Tibial artery (tissue), 4 donors: ENCODE measurements at regions not wholly inside any gene's neighbourhood (a gene's known extent, or its start where the extent isn't known, plus 50 kb on each side); places are given as distances from the start of the nearest gene placed in this dataset.

Experiments used
- DNase-seq, 2 donors: peaks; one replicate each; pipeline ENCODE4 v3.0.0-alpha.2; 2019
- H3K27ac ChIP-seq, 2 donors: fragments of 200-600 bp; sonication (generic) in 1 of 2; 1 replicate in 1 of 2; 2 replicates in 1 of 2; pipeline ENCODE4 v1.5.1; 2018 to 2019; ENCODE audit warnings: mild to moderate bottlenecking in 1 of 2
- H3K27me3 ChIP-seq, 2 donors: fragments of 200-600 bp; sonication (generic) in 1 of 2; one replicate each; pipeline versions ENCODE4 v1.5.1 to v1.6.0; 2016 to 2019
- H3K36me3 ChIP-seq, 3 donors: fragments of 200-600 bp; sonication (generic) in 2 of 3; one replicate each; pipeline ENCODE4 v1.5.1; 2016 to 2019; ENCODE audit warnings: mild to moderate bottlenecking in 2 of 3
- H3K4me1 ChIP-seq, 4 donors: fragments of 200-600 bp; sonication (generic) in 2 of 4; 1 replicate in 3 of 4; 2 replicates in 1 of 4; pipeline ENCODE4 v1.5.1; 2016 to 2019
- H3K4me3 ChIP-seq, 2 donors: fragments of 200-600 bp; sonication (generic) in 1 of 2; 1 replicate in 1 of 2; 2 replicates in 1 of 2; pipeline ENCODE4 v1.5.1; 2018 to 2019; ENCODE audit warnings: mild to moderate bottlenecking in 2 of 2
- H3K9me3 ChIP-seq, 3 donors: fragments of 200-600 bp; sonication (generic) in 1 of 3; one replicate each; pipeline ENCODE4 v1.5.1; 2016 to 2019
- intact Hi-C: fragments of 100-400 bp; cut with DNase I; formaldehyde crosslinking; loops from one replicate; pipeline ENCODE4 v1.15.0; 2023; ENCODE audit warnings: low total_unique reads
- TF ChIP-seq, protein P1 (sequence below), 2 experiments: fragments of 200-600 bp in 1 of 2; fragments of 450-650 bp in 1 of 2; IDR thresholded peaks; one replicate each; pipeline ENCODE4 v1.5.1; 2017 to 2019; ENCODE audit warnings: antibody characterized with exemption in 2 of 2, mild to moderate bottlenecking in 1 of 2, moderate library complexity in 1 of 2

DNA sequence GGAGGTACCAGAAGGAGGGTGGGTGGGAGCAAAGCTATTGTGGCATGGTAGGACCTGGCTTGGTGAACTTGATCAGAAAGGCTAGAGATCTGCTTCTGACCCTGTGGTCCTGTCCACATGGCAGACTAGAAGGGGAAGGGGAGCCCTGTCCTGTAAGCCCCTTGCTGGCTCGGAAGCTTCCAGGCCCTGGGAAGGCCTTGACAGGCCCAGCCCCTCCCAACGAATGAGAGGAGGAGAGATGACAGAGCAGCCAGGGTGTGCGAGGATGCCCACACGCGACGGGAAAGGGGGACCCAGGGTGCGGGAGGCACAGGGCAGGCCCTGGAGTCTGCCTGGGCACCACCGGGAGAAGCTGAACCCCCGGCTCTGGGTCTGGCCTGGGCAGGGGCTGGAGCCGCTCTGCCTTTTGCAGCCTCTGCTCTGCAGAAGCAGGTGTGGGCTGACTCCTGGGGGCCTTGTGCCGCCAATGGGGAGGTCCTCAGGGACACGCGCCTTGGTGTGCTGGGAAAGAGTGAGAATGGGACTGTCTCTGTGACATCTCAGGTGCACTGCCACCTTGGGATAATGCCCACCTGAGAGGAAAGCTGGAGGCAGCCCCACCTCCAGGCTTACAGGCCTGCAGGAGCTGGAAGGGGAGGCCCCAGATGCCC is 1447.5 kb downstream of the BRD1 start:
- DNase-seq = peak in 1 of 2 donors; percentile 53
- H3K27me3 ChIP-seq = peaks cover 0 to 4% of the 10 kb centered on the region in 2 donors
- H3K27ac ChIP-seq = no peak overlapping the region
- TF ChIP-seq, protein P1, sequence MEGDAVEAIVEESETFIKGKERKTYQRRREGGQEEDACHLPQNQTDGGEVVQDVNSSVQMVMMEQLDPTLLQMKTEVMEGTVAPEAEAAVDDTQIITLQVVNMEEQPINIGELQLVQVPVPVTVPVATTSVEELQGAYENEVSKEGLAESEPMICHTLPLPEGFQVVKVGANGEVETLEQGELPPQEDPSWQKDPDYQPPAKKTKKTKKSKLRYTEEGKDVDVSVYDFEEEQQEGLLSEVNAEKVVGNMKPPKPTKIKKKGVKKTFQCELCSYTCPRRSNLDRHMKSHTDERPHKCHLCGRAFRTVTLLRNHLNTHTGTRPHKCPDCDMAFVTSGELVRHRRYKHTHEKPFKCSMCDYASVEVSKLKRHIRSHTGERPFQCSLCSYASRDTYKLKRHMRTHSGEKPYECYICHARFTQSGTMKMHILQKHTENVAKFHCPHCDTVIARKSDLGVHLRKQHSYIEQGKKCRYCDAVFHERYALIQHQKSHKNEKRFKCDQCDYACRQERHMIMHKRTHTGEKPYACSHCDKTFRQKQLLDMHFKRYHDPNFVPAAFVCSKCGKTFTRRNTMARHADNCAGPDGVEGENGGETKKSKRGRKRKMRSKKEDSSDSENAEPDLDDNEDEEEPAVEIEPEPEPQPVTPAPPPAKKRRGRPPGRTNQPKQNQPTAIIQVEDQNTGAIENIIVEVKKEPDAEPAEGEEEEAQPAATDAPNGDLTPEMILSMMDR (IDR thresholded peaks at IDR 0.05) = no peak
- no peaks in the 10 kb centered on the region for H3K4me1 ChIP-seq
- intact Hi-C loops = no loop called here
- no peaks in the 10 kb centered on the region for H3K36me3 ChIP-seq
- peaks cover 0 to 4% (median 0%) of the 10 kb centered on the region in 3 donors for H3K9me3 ChIP-seq
- no peak overlapping the region for H3K4me3 ChIP-seq

DNA sequence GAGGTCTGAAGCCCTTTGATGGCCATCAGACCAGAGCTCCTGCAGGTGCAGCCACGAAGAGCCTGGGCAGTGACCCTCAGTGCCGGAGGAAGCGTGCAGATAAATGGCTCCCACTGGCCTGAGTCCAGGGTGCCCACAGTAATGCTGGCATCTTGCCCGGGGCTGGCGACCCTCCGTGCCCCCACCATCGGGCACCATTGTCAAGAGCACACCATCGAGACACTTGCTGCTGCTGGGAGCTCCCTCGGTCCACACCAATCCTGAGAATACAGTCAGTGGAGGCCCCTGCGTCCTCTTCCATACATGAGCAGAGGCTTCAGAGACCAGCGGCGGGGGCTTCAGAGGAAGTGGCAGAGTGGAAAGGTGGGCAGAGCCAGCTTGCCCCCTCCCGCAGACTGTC is 1448.3 kb downstream of the BRD1 start:
- no peaks in the 10 kb centered on the region for H3K36me3 ChIP-seq
- no peak overlapping the region for H3K4me3 ChIP-seq
- DNase-seq = peak in 1 of 2 donors; percentile 49
- no peak overlapping the region for H3K27ac ChIP-seq
- H3K27me3 ChIP-seq = peaks cover 0 to 4% of the 10 kb centered on the region in 2 donors
- no peaks in the 10 kb centered on the region for H3K9me3 ChIP-seq
- H3K4me1 ChIP-seq = no peaks in the 10 kb centered on the region
- TF ChIP-seq, protein P1 (IDR thresholded peaks at IDR 0.05) = no peak
- intact Hi-C loops = no loop called here

DNA sequence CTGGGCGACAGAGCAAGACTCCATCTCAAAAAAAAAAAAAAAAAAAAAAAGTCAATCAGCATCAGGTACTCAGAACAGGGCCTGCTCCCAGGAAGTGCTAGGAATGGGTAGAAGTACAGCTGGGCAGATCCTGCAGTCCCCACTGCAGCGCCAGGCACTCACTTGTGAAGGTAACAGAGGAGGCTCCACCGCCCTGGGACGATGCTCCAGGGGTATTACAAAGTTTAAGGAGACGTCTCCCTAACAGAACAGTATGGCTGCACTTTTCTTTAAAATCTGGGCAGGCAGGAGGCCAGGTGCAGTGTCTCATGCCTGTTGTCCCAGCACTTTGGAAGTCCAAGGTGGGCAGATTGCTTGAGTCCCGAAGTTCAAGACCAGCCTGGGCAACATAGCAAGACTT is 1449.0 kb downstream of the BRD1 start:
- no peak overlapping the region for H3K4me3 ChIP-seq
- TF ChIP-seq, protein P1 (IDR thresholded peaks at IDR 0.05) = no peak

DNA sequence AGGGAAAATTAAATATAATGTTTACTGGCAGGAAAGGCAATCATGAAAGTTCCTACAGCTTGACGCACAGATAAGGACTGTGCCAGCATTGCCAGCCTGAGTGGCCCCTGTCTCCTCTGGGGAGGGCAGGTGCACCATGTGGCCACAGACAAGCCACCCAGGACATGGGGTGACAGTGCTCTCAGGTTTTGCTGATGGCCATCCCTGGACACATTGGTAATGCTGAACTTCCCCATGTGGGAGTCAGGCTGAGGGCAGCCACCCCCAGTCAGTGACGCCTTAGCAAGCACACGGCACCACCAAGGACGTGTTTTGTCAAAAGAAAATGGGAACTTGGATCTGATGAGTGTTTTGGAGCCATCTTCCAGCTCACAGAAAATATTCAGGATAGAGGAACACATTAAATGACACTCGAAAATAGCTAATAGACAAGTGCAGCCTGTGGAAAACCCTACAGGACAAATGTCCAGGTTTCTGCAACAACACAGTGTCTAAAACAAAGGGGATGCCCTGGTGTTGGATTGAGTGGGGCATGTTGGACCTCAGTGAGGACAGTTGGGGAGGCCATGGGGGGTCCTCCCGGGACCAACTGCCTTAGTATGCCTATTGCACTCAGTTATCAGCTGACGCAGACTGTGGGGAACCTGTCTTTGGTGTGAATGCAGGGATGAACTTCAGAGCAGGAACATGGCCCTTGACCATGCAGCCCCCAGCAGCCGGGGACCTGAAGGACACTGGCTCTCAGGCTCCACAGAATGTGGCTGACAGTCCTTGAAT is 1450.5 kb downstream of the BRD1 start:
- Histone ChIP-seq H3K9me3 (no peaks in the 10 kb centered on the region), H3K36me3 (no peaks in the 10 kb centered on the region), H3K27ac (no peak overlapping the region), H3K27me3 (peaks cover 0 to 4% of the 10 kb centered on the region in 2 donors), H3K4me3 (no peak overlapping the region), H3K4me1 (no peaks in the 10 kb centered on the region)
- TF ChIP-seq, protein P1 (IDR thresholded peaks at IDR 0.05) = no peak
- intact Hi-C loops = no loop called here
- DNase-seq = peak in 1 of 2 donors; percentile 41

More for the DNA sequence above, 1449.0 kb downstream of the BRD1 start:
- intact Hi-C loops = no loop called here
- DNase-seq = peak in 1 of 2 donors; percentile 53
- Histone ChIP-seq H3K27me3 (peaks cover 0 to 4% of the 10 kb centered on the region in 2 donors), H3K36me3 (no peaks in the 10 kb centered on the region), H3K4me1 (no peaks in the 10 kb centered on the region), H3K27ac (no peak overlapping the region), H3K9me3 (no peaks in the 10 kb centered on the region)

DNA sequence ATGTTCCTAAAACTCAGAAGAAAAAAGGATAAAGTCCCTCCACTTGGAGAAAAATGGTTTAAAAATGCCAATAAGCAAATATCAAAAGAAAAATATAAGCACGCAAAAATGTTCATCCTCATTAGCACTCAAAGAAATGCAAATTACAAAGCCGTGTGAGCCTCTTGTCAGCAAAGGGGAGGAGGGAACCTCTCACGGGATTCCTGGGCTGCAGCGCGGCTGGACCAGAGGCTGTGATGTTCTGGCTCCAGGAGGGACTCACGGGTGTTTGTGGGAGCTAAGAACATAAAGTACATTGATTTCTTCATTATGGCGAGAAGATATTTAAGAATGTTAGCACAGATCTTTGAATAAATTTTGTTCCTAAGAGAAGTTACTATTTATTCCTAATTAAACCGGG is 1451.2 kb downstream of the BRD1 start:
- peak in 1 of 2 donors; percentile 21 for DNase-seq
- no peaks in the 10 kb centered on the region for H3K4me1 ChIP-seq
- H3K27ac ChIP-seq = no peak overlapping the region
- H3K9me3 ChIP-seq = no peaks in the 10 kb centered on the region
- peaks cover 0 to 4% of the 10 kb centered on the region in 2 donors for H3K27me3 ChIP-seq
- intact Hi-C loops = no loop called here
- TF ChIP-seq, protein P1 (IDR thresholded peaks at IDR 0.05) = no peak
- H3K4me3 ChIP-seq = no peak overlapping the region
- H3K36me3 ChIP-seq = no peaks in the 10 kb centered on the region
